GM23248 (cell line): ENCODE measurements at regions not wholly inside any gene's neighbourhood (a gene's known extent, or its start where the extent isn't known, plus 50 kb on each side); places are given as distances from the start of the nearest gene placed in this dataset.

Experiments
- DNase-seq: peaks from one replicate; pipeline ENCODE4 v3.0.0-alpha.2; 2015
- H2AFZ ChIP-seq: fragments of 200-600 bp; sonication (generic); 2 replicates; pipeline ENCODE4 v1.6.1; 2016; ENCODE audit warnings: antibody characterized with exemption
- H3F3A ChIP-seq: fragments of 200-600 bp; sonication (generic); 2 replicates; pipeline ENCODE4 v1.6.1; 2016; ENCODE audit warnings: mild to moderate bottlenecking, antibody characterized with exemption, mixed run types; ENCODE audit not compliant: insufficient read depth
- H3K27ac ChIP-seq: fragments of 200-600 bp; sonication (generic); 2 replicates; pipeline ENCODE4 v1.5.1; 2016; ENCODE audit warnings: mild to moderate bottlenecking
- H3K27me3 ChIP-seq: fragments of 200-600 bp; sonication (generic); replicated peaks from 2 replicates; pipeline ENCODE4 v1.6.1; 2016; ENCODE audit warnings: mild to moderate bottlenecking; ENCODE audit not compliant: insufficient read depth
- H3K36me3 ChIP-seq: fragments of 200-600 bp; sonication (generic); 2 replicates; pipeline ENCODE4 v1.6.1; 2016; ENCODE audit warnings: low read depth, mild to moderate bottlenecking
- H3K4me1 ChIP-seq: fragments of 200-600 bp; sonication (generic); 2 replicates; pipeline ENCODE4 v1.6.1; 2016; ENCODE audit warnings: mild to moderate bottlenecking; ENCODE audit not compliant: insufficient read depth
- H3K4me2 ChIP-seq: fragments of 200-600 bp; sonication (generic); one replicate; pipeline ENCODE4 v1.6.1; 2016; ENCODE audit warnings: mild to moderate bottlenecking; ENCODE audit not compliant: unreplicated experiment
- H3K4me3 ChIP-seq: fragments of 200-600 bp; sonication (generic); 2 replicates; pipeline ENCODE4 v1.5.1; 2016; ENCODE audit warnings: mild to moderate bottlenecking
- H3K79me2 ChIP-seq: fragments of 200-600 bp; sonication (generic); 2 replicates; pipeline ENCODE4 v1.6.1; 2016; ENCODE audit warnings: mild to moderate bottlenecking; ENCODE audit not compliant: insufficient read depth
- H3K9ac ChIP-seq: fragments of 200-600 bp; sonication (generic); 2 replicates; pipeline ENCODE4 v1.6.1; 2016; ENCODE audit warnings: mild to moderate bottlenecking
- H3K9me2 ChIP-seq: fragments of 200-600 bp; sonication (generic); 2 replicates; pipeline ENCODE4 v1.6.1; 2016; ENCODE audit warnings: mixed run types, mild to moderate bottlenecking, moderate library complexity; ENCODE audit not compliant: insufficient read depth
- H3K9me3 ChIP-seq: fragments of 200-600 bp; sonication (generic); one replicate; pipeline ENCODE4 v1.6.1; 2017; ENCODE audit warnings: low read depth
- H4K20me1 ChIP-seq: fragments of 200-600 bp; sonication (generic); 2 replicates; pipeline ENCODE4 v1.6.0; 2016; ENCODE audit not compliant: insufficient read depth
- EZH2 ChIP-seq: fragments of 200-600 bp; sonication (generic); IDR thresholded peaks from 2 replicates; pipeline ENCODE4 v1.6.1; 2018; ENCODE audit warnings: antibody characterized with exemption, mild to moderate bottlenecking; ENCODE audit not compliant: insufficient read depth, poor library complexity, severe bottlenecking
- EZH2phosphoT487 ChIP-seq: fragments of 200-600 bp; sonication (generic); IDR thresholded peaks from 2 replicates; pipeline ENCODE4 v1.6.1; 2018; ENCODE audit warnings: antibody characterized with exemption, moderate library complexity, mild to moderate bottlenecking, low read depth; ENCODE audit not compliant: insufficient read depth
- WGBS, 2 experiments: methylation state at CpG; one replicate each; pipeline ENCODE4 v1.1.6; 2015 to 2017; ENCODE audit warnings: low lambda C conversion rate in 2 of 2, low coverage in 1 of 2; ENCODE audit errors: missing lambda C conversion rate in 2 of 2; 5-methylcytosine and 5-hydroxymethylcytosine counted together
- in situ Hi-C: fragments of 300-500 bp; cut with MboI; formaldehyde crosslinking; loops from 2 replicates; pipeline ENCODE4 v1.15.0; 2020

DNA sequence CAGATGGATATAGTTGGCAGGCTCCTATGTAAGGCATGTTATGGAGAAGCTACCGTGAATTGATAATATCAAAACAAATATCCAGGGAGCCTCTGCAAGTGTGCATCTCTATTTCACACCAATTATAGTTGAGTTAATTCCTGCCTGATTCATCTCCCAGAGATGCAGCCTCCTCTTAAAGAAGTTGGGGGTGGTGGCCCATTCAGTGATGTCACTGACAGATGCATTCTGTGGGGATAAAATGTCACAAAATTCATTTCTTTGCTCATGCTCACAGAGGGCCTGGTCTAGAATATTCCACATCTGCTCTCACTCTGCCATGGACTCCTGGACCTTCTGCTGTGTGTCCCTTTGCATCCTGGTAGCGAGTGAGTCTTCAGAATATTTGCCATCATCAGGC, 189.1 kb upstream of the PRSS1 start:
- Histone ChIP-seq H3K27me3 (no peaks in the 10 kb centered on the region), H3K79me2 (no peaks in the 10 kb centered on the region), H3K9me3 (no peaks in the 10 kb centered on the region), H4K20me1 (no peaks in the 10 kb centered on the region), H3F3A (peaks cover 50% of the 10 kb centered on the region), H3K9ac (no peak overlapping the region), H3K4me1 (peaks cover 69% of the 10 kb centered on the region), H3K36me3 (no peaks in the 10 kb centered on the region), H3K27ac (no peak overlapping the region), H3K9me2 (no peaks in the 10 kb centered on the region), H3K4me3 (no peak overlapping the region), H2AFZ (no peak overlapping the region), H3K4me2 (peak overlapping the region; percentile 50)
- in situ Hi-C loops: loop anchor here (25.0 kb wide), 1 partner anchor 927 kb away; the partner anchor contains the start of gene TAS2R41
- WGBS, 2 experiments: 54 to 56% methylated on average over 2 of the region's 2 CpGs
- TF ChIP-seq EZH2: no peak
- TF ChIP-seq EZH2phosphoT487: no peak
- DNase-seq: peak; percentile 48

DNA sequence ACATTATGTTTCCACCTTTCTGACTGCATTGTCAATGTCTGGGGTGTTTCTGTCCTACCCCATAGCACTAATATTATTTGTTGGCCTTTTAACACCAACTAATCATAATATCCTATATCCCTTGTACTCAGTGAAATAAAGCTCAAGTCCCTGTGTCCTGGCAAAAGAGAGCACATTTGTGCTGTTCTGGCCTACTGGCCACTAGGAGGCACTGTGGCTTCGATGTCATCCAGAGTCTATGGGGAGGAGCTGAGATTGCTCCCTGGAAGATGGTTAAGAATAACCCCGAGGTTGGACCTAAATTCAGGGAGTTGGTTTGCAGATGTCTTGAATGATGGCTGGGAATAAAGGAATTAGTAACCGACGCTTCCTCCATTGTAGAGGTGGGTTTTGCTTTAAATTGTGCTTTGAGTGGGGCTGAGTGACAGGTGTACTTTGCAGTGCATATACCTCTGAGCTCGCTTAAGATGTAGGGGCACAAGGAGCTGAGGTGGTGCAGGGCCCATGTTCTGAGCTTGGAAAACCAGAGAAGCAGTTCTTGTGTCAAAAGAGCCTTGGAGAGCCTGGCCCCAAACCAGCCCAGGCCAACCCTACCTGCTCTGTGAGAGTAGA, 191.2 kb upstream of the PRSS1 start:
- no peaks in the 10 kb centered on the region for H3K27me3 ChIP-seq
- H3K4me3 ChIP-seq: no peak overlapping the region
- H3F3A ChIP-seq: peaks cover 57% of the 10 kb centered on the region
- H3K4me2 ChIP-seq: no peak overlapping the region
- no peaks in the 10 kb centered on the region for H3K36me3 ChIP-seq
- no peak overlapping the region; the same call in 1 of the 2 replicates for H3K27ac ChIP-seq
- no peaks in the 10 kb centered on the region for H3K9me3 ChIP-seq
- 56 to 57% methylated on average over 5 of the region's 5 CpGs for WGBS, 2 experiments
- H2AFZ ChIP-seq: no peak overlapping the region
- H4K20me1 ChIP-seq: no peaks in the 10 kb centered on the region
- DNase-seq: peak; percentile 69
- H3K79me2 ChIP-seq: no peaks in the 10 kb centered on the region
- peaks cover 76% of the 10 kb centered on the region for H3K4me1 ChIP-seq
- in situ Hi-C loops: loop anchor here (25.0 kb wide), 1 partner anchor 929 kb away; the partner anchor contains the start of gene TAS2R41
- no peaks in the 10 kb centered on the region for H3K9me2 ChIP-seq
- no peak overlapping the region for H3K9ac ChIP-seq
- TF ChIP-seq EZH2 (no peak), EZH2phosphoT487 (no peak)

DNA sequence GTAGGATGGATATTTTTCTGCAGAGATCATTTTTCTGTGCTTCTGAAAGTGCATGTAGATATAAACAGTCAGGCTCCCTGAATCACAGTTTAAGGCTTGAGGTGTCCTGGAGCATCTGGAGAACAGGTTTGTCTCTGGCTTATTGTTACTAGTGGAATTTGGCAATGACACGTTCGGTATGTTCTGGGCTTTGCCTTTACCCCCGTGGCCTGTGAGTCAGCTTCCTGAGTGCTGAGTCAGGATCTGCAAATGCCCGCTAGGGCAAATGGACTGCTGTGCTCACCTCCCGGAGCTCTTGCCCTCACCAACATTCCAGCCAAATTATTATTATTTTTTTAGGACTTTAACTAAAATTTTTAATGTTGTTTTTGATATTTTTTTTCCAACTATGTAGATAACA, 192.5 kb upstream of the PRSS1 start:
- Histone ChIP-seq H3K36me3 (no peaks in the 10 kb centered on the region), H3K27me3 (no peaks in the 10 kb centered on the region), H3K9ac (no peak overlapping the region), H3K4me1 (peaks cover 79% of the 10 kb centered on the region), H3K9me2 (no peaks in the 10 kb centered on the region), H3K4me3 (0 out of 2 replicates have a peak overlapping the region, but pooled peaks have one; percentile 8), H4K20me1 (no peaks in the 10 kb centered on the region), H2AFZ (no peak overlapping the region), H3K9me3 (no peaks in the 10 kb centered on the region), H3K4me2 (peak overlapping the region; percentile 50), H3K79me2 (no peaks in the 10 kb centered on the region), H3F3A (peaks cover 46% of the 10 kb centered on the region), H3K27ac (peak overlapping the region; percentile 50)
- DNase-seq: peak; percentile 98
- TF ChIP-seq EZH2phosphoT487: no peak
- TF ChIP-seq EZH2: no peak
- WGBS, 2 experiments: 1% methylated on average over 5 of the region's 5 CpGs
- in situ Hi-C loops: loop anchor here (25.0 kb wide), 1 partner anchor 931 kb away; the partner anchor contains the start of gene TAS2R41

DNA sequence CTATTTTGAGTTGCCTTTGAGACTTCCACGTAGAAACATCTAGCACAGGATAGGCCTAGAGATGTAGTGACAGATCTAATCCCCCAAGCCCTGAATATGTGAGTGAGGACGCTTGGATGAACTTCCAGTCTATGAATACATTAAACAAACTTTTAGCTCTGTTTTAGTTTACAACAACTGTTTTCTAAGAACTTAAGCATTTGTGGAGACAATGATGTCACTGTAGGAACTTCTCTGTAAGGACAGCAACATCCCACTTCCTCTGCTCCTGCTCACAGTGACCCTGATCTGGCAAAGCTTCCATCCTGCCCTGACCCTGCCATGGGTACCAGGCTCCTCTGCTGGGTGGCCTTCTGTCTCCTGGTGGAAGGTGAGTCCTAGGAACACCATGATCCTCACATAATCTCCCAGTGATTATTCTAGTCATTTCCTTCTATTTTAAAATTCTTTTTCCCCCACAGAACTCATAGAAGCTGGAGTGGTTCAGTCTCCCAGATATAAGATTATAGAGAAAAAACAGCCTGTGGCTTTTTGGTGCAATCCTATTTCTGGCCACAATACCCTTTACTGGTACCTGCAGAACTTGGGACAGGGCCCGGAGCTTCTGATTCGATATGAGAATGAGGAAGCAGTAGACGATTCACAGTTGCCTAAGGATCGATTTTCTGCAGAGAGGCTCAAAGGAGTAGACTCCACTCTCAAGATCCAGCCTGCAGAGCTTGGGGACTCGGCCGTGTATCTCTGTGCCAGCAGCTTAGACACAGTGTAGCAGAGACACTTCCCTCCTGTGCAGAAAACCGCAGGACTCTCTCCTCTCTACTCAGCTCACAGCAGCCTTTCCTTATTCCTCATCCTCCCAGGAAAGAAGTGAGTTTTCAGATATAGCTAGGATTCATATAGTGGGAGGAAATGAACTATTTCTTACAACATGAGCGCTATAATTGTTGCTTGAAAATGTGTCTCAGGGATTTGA, 194.4 kb upstream of the PRSS1 start:
- H2AFZ ChIP-seq: peak overlapping the region; percentile 51
- peaks cover 65% of the 10 kb centered on the region for H3K4me1 ChIP-seq
- 38 to 41% methylated on average over 10 of the region's 10 CpGs for WGBS, 2 experiments
- TF ChIP-seq EZH2 (no peak), EZH2phosphoT487 (no peak)
- H3K9me3 ChIP-seq: no peaks in the 10 kb centered on the region
- H3K4me2 ChIP-seq: peak overlapping the region; percentile 39
- no peaks in the 10 kb centered on the region for H3K36me3 ChIP-seq
- no peaks in the 10 kb centered on the region for H4K20me1 ChIP-seq
- in situ Hi-C loops: loop anchor here (25.0 kb wide), 1 partner anchor 932 kb away; the partner anchor contains the start of gene TAS2R41
- no peaks in the 10 kb centered on the region for H3K79me2 ChIP-seq
- H3K27me3 ChIP-seq: no peaks in the 10 kb centered on the region
- no peaks in the 10 kb centered on the region for H3K9me2 ChIP-seq
- H3K9ac ChIP-seq: no peak overlapping the region
- H3F3A ChIP-seq: peaks cover 39% of the 10 kb centered on the region
- H3K27ac ChIP-seq: no peak overlapping the region
- H3K4me3 ChIP-seq: no peak overlapping the region
- peak; percentile 58 for DNase-seq
